HG03342 (cell line): ENCODE measurements at regions not wholly inside any gene's neighbourhood (a gene's known extent, or its start where the extent isn't known, plus 50 kb on each side); places are given as distances from the start of the nearest gene placed in this dataset.
A peak's percentile ranks its signal among the peaks of the same experiment; 100 is the strongest.

Experiments
- ATAC-seq: cut with Tn5 transposase; IDR thresholded peaks from one replicate; pipeline ENCODE4 v1.9.1; 2021; ENCODE audit warnings: mild to moderate bottlenecking, moderate library complexity; ENCODE audit not compliant: unreplicated experiment

GRCh38 chr4:4695497-4695896, 153.6 kb upstream of the STX18 start:
- no peak for ATAC-seq

- ATAC-seq = no peak
Measured at GRCh38 chr4:4694827-4695226, 153.0 kb upstream of the STX18 start.

DNA sequence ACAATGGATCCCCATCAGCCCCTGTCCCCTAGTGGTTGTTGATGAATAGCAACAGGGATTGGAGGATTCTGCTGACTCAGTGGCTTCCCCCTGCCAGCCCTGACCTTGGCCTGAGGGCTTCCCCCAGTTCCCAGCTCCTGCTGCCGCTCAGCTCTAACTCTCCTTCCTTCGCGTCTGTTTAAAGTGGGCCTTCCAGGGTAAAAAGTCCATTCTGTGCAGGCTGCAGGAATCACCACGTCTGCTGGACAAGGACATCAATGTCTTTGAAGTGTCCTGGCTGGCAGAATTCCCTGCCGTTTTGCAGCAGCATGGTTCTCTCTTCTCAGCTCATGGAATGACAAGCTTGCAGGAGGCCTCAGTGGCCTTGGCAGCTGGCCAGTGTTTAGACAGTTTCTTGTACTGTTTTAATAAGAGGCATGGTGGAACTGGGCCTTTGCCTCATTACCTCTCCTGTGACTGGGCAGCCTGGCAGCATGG, 152.5 kb upstream of the STX18 start:
- ATAC-seq = no peak

DNA sequence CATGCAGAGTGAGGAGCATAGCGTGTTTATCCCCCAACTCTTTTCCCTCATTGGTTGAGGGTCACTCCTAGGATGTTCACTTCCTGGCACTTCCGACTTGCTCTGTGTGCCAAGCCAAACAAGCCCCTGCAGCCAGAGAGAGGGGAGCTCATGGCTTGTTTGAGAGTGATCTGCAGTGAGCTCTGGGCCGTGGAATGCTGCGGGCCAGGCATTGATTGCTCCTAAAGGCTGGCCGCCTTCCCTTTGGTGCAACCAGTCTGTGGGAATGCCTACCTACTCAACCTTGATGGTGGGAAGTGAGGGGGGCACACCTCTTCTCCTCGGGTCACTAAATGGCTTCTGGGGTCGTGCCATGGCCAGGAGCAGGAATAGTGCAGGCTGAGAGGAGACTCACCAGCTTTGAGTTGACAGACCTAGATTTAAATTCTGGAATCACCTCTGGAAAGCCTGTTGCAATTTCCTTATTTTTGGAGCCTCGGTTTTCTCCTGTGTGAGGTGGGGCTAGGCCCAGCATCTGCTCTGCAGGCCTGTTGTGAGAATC, 152.0 kb upstream of the STX18 start:
- no peak for ATAC-seq

- ATAC-seq = peak; percentile 46
Measured at GRCh38 chr4:4693258-4693657, 151.4 kb upstream of the STX18 start.

DNA sequence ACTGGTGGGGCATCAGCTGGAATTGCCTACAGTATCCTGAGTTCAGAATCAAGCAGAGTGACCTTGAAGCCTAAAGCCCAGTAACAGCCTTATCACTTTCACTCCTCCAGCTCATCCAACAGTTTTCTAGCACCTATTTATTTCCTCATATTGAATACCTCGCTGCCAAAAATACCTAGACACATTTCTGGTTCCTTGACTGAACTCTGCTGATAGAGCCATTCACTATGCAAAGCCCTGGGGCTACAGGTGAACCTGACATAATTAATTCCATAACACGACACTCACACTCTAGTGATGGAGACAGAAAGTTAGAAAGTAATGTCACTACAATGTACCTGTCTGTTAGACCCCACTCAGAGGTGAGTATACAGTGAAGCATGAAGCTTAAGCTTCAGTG, 149.0 kb upstream of the STX18 start:
- no peak for ATAC-seq

GRCh38 chr4:4689694-4690440, 148.0 kb upstream of the STX18 start:
- ATAC-seq = peak; percentile 87

GRCh38 chr4:4687935-4688727, 146.3 kb upstream of the STX18 start:
- no peak for ATAC-seq

- ATAC-seq = no peak
Measured at GRCh38 chr4:4687100-4687499, 145.3 kb upstream of the STX18 start.

- no peak for ATAC-seq
Measured at GRCh38 chr4:4685810-4686795, 144.3 kb upstream of the STX18 start.

DNA sequence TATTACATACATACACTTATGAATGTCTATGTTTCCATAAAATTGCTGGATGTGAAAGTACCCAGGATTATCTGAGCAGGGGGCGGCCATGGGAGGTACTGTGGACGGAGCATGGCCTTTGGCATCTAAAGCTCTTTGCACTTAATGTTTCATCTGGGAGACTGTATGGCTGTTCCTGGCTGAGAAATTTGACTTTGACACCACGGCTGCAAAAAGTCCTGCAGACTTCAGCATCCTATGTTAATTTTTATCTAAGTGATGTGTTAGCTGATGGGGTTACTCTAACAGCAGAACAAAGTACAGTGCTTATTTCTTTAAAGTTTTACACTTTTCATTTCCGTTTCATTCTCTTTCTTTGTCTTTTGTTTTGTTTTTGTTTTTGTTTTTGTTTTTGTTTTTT, 139.8 kb upstream of the STX18 start:
- no peak for ATAC-seq

DNA sequence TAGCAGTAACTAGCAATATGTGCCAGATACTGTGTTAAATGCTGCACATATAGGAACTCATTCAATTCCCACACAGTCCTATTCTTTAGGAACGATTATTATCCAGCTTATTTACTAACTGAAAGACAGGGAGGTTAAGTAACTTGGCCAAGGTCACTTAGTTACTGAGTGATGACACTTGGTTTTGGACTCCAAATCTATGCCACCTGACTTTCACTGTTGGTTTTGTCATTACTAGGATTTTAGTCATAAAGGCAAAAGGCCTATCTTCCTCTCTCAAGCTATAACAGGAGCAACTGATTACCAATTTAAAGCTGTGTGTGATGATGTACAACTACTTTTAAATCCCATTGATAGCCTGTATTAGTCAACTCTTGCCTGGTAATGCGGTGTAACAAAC, 138.9 kb upstream of the STX18 start:
- no peak for ATAC-seq

- no peak for ATAC-seq
Measured at GRCh38 chr4:4680243-4680642, 138.4 kb upstream of the STX18 start.

DNA sequence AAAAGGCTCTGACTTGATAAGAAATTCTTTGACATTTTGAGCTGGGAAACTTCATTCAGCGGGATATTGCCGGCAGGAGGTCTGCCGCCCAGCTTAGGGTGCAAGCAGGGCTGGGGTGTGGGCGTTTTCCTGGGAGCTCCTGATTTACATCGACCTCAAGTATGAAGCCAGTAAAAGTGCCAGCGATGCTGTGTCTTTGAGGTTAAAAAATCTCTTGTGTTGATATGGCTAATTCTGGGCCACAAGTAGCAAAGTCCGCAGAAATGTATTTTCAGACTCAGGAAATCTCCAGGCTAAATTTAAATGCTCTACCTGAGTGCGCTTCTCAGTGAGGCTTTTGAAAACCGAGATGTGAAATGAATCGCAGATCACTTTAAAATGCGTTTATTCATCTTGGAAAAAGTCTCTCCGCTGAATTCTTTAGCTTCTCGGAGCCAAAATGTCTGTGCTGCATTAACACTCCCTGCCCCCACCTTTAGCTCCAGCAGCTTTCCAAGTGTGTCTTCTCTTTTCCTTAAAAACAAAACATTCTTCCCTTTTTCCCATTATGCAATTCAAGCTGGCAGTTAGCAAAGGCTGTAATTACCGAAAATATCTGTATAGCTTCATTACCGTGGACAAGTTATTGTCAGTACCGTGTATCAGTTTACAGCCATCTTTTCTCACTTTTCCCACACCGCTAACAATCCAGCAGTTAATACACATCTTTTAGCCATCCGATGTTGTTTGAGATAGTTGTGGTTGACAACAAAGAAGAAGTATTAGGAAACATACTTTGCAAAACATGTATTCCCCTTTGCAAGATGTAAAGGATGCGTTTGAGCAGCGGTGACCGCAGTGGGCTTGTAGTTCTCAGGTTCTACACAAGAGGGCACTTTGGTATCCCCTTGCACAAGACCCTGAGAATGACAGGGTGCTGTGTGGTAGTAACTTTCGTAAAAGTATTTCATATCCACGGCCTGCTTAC, 136.0 kb upstream of the STX18 start:
- ATAC-seq = no peak

DNA sequence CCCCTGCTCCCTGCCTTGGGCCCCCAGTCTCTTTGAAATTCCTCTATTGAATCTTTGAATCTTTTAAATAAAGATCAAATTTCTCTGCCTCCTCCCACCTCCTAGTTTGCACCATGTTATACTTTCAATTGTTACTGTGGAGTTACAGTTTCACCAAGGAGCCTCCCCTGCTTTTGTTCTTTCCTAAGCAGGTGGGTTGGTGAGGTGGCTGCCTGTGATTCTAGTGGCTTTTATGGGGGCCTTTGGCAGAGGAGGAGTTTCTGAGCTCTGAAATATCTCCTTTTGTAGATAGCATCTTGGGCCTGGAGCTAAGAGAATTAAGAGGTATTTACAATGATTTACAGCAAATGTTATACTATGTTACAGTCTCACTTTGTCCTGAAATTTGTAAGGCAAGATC, 133.8 kb upstream of the STX18 start:
- no peak for ATAC-seq

DNA sequence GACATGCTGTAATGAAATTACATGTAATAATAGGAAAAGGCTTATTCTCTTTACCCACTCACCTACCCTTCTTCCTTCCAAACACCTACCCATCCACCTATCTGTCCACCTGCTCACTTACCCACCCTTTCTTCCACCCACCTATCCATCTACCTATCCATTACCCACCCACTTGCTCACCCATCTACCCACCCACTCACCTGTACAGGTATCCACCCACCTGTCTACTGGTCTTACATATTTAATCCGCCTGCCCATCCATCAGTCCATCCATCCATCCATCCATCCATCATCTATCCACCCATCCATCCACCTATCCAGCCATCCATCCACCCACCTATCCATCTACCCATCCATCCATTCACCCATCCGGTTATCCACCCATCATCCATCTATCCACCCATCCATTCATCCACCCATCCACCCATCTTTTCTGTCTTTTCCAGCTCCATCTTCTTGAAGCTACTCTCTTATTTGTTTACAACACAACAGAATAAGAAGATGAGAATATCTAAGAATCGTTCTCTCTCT, 133.3 kb upstream of the STX18 start:
- no peak for ATAC-seq

DNA sequence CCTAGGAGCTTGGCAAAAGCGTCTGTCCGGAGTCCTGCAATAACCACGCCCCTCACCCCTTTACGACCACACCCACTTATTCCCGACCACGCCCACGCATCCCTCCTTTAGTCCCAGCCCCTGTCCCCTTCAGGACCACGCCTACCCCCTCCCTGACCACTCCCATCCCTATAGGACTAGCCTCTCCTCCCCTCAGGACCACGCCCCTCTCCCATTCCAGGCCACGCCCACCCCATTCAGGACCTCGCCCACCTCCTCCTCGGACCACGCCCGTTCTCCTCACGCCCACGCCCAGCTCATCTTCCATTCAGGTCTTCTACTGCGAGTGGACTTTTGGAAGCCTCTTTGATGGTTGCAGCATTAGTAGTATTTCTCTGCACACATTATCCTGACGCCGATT, 131.2 kb upstream of the STX18 start:
- ATAC-seq = no peak

DNA sequence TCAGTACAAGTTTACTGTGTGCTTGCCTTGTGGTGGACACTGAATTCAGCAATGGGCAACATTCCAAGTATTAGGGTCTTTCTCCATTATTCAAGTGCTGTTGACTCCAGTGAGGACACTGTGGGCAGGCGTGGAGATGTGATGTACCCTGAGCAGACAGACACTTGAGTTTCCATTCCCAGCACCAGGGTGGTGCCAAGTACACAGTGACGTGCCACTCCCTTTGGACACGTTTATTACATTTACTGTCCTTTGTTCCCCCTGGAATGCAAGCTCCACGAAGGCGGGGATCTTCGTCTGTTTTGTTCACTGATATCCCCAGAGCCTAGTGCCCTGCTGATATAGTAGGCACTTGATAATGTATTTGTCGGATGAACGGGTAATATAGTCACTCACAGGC, 130.6 kb upstream of the STX18 start:
- ATAC-seq = no peak

- ATAC-seq = no peak
Measured at GRCh38 chr4:4671774-4672349, 130.0 kb upstream of the STX18 start.
